Spleen (tissue), 11 donors: ENCODE measurements at regions not wholly inside any gene's neighbourhood (a gene's known extent, or its start where the extent isn't known, plus 50 kb on each side); places are given as distances from the start of the nearest gene placed in this dataset.

Experiments used
- DNase-seq: peaks from one replicate; pipeline ENCODE4 v3.0.0-alpha.2; 2020
- H3K27ac ChIP-seq, 8 donors: fragments of 200-600 bp; sonication (generic) in 7 of 8; 1 replicate in 4 of 8; 2 replicates in 4 of 8; pipeline versions ENCODE4 v1.5.0 to v1.8.0; 2016 to 2021; ENCODE audit warnings: inconsistent platforms in 4 of 8, mild to moderate bottlenecking in 4 of 8, moderate library complexity in 1 of 8
- H3K27me3 ChIP-seq, 7 donors: fragments of 200-600 bp; sonication (generic) in 6 of 7; replicated peaks in 1 of 7; 1 replicate in 4 of 7; 2 replicates in 3 of 7; pipeline versions ENCODE4 v1.5.0 to v1.8.0; 2016 to 2021; ENCODE audit warnings: inconsistent platforms in 3 of 7, mild to moderate bottlenecking in 1 of 7
- H3K36me3 ChIP-seq, 6 donors: fragments of 200-600 bp; sonication (generic) in 5 of 6; 1 replicate in 4 of 6; 2 replicates in 2 of 6; pipeline versions ENCODE4 v1.5.0 to v1.8.0; 2016 to 2021; ENCODE audit warnings: inconsistent platforms in 2 of 6
- H3K4me1 ChIP-seq, 6 donors: fragments of 200-600 bp; sonication (generic) in 5 of 6; 1 replicate in 3 of 6; 2 replicates in 3 of 6; pipeline versions ENCODE4 v1.5.0 to v1.8.0; 2016 to 2021; ENCODE audit warnings: inconsistent platforms in 3 of 6
- H3K4me3 ChIP-seq, 8 donors: fragments of 200-600 bp; sonication (generic) in 7 of 8; 1 replicate in 4 of 8; 2 replicates in 4 of 8; pipeline versions ENCODE4 v1.5.0 to v1.8.0; 2016 to 2021; ENCODE audit warnings: inconsistent platforms in 4 of 8, mild to moderate bottlenecking in 4 of 8, moderate library complexity in 2 of 8
- H3K9me3 ChIP-seq, 8 donors: fragments of 200-600 bp; sonication (generic) in 7 of 8; 1 replicate in 4 of 8; 2 replicates in 4 of 8; pipeline versions ENCODE4 v1.5.0 to v1.8.0; 2016 to 2021; ENCODE audit warnings: inconsistent platforms in 4 of 8
- POLR2A ChIP-seq, 3 donors: fragments of 450-650 bp; IDR thresholded peaks; one replicate each; pipeline ENCODE4 v1.5.1; 2017; ENCODE audit warnings: antibody characterized with exemption in 3 of 3, mild to moderate bottlenecking in 1 of 3
- POLR2AphosphoS5 ChIP-seq, 3 donors: sonication (generic); formaldehyde crosslinking; IDR thresholded peaks; one replicate each; pipeline ENCODE4 v1.5.1; 2017; ENCODE audit warnings: antibody characterized with exemption in 3 of 3
- WGBS, 5 donors: extraction: QIAGEN DNeasy Blood & Tissue Kit in 3 of 5; methylation state at CpG; one replicate each; pipeline versions ENCODE4 v1.1.5 to v1.1.7; 2013 to 2018; 5-methylcytosine and 5-hydroxymethylcytosine counted together
- intact Hi-C: fragments of 100-400 bp; cut with DNase I; formaldehyde crosslinking; loops from one replicate; pipeline ENCODE4 v1.15.0; 2023; ENCODE audit warnings: low total_unique reads
- TF ChIP-seq, protein P1 (sequence below), 11 experiments: fragments of 200-600 bp in 7 of 11; fragments of 450-650 bp in 4 of 11; sonication (generic) in 4 of 11; IDR thresholded peaks in 8 of 11; conservative IDR thresholded peaks in 3 of 11; 1 replicate in 7 of 11; 2 replicates in 4 of 11; pipeline versions ENCODE4 v1.4.0 to v1.8.0; 2016 to 2021; ENCODE audit warnings: antibody characterized with exemption in 11 of 11, inconsistent platforms in 4 of 11, mild to moderate bottlenecking in 1 of 11
- donor health status: healthy with polysubstance abuse.
- donor health status: DM: no; HTN: no; CAD: no; lungs with moderate emphysema.
- donor health status: DM: no; HTN: no; CAD: no.
- donor health status: Bipolar disorder and iron deficiency.
- donor health status: healthy.
- donor health status: DM: no; HTN: no; CAD: no.
- donor health status: DM: yes; HTN: yes; CAD: no.

DNA sequence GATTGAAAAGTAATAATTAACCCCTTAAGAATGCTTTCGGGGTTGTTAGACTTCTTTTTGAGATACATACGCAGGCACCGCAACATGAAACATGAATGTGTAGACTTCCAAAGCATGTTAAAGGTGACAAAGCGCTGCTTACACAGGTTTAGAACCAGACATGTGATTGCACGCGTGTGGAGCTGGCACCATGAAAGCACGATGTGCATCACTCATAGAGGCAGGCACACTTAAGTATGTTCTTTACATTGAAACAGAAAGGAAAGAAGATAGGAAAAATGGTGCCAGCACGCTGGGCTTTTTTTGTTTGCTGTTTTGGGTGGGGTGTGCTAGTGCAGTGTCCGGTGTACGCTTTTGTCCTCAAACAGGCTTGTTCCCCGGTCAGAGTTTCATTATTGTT, 83.6 kb upstream of the PPARA start:
- peak overlapping the region; percentile 84 to 99 (median 98) for H3K27ac ChIP-seq
- intact Hi-C loops: no loop called here
- TF ChIP-seq, protein P1, sequence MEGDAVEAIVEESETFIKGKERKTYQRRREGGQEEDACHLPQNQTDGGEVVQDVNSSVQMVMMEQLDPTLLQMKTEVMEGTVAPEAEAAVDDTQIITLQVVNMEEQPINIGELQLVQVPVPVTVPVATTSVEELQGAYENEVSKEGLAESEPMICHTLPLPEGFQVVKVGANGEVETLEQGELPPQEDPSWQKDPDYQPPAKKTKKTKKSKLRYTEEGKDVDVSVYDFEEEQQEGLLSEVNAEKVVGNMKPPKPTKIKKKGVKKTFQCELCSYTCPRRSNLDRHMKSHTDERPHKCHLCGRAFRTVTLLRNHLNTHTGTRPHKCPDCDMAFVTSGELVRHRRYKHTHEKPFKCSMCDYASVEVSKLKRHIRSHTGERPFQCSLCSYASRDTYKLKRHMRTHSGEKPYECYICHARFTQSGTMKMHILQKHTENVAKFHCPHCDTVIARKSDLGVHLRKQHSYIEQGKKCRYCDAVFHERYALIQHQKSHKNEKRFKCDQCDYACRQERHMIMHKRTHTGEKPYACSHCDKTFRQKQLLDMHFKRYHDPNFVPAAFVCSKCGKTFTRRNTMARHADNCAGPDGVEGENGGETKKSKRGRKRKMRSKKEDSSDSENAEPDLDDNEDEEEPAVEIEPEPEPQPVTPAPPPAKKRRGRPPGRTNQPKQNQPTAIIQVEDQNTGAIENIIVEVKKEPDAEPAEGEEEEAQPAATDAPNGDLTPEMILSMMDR (IDR thresholded peaks at IDR 0.05 in 8 of 11, conservative IDR thresholded peaks at IDR 0.05 in 3 of 11): no peak
- no peak for TF ChIP-seq POLR2A (IDR thresholded peaks at IDR 0.05)
- TF ChIP-seq POLR2AphosphoS5 (IDR thresholded peaks at IDR 0.05): no peak
- peaks cover 2 to 90% (median 83%) of the 10 kb centered on the region in 6 donors for H3K4me1 ChIP-seq
- peaks cover 0 to 3% (median 0%) of the 10 kb centered on the region in 7 donors for H3K27me3 ChIP-seq
- no peaks in the 10 kb centered on the region for H3K9me3 ChIP-seq
- DNase-seq: peak; percentile 33
- peak overlapping the region in 2 of 8 donors; percentile 11 to 43 for H3K4me3 ChIP-seq
- H3K36me3 ChIP-seq: peaks cover 0 to 19% (median 0%) of the 10 kb centered on the region in 6 donors
- WGBS, 5 donors: 46 to 64% (median 55%) methylated on average over 11 of the region's 11 CpGs

DNA sequence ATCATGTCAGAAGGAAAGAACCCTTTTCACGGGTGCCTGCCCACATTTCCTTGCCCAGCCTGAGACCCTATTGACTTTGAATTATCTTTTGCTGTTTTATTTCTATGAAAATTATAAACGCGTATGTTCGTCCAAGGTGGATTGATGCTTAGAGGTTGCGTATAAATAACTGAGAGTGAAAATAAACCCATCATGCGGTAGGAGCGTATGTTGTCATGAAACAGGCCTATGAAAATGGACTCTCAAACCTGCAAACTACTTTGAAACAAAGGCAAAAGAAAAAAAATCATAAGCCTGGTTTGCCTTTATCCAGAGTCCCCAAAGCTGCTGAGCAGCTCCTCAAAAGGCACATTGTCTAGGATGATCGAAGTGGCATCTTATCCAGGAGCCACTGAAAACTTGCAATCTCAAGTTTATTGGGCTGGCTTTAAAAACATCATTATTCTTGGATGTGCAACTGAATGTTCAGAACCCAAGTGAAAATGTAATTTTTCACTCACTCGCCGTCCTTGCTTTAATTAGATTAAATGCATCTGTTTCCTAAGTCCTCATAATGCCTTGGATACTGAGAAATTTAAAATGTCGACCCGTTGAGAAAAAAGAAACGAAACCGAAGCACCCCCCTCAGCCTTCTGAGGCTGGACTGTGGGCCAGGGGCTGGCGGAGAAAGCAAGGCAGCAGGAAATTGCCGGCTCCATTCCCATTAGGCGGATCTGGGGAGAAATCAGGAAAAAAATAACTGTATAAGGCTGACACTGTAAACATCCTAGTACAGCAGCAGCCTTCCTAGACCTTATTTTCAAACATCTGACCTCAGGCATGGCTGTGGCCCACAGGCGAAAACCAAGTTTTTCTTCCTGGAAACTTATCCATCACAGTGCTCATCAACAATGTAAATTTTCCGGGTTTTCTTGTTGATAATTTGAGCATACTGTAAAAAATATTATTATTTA, 82.9 kb upstream of the PPARA start:
- 52 to 66% (median 57%) methylated on average over 19 of the region's 19 CpGs for WGBS, 5 donors
- TF ChIP-seq POLR2AphosphoS5 (IDR thresholded peaks at IDR 0.05): peak in 1 of 3 donors; percentile 43
- no peak for TF ChIP-seq POLR2A (IDR thresholded peaks at IDR 0.05)
- peak; percentile 48 for DNase-seq
- peaks cover 2 to 87% (median 81%) of the 10 kb centered on the region in 6 donors for H3K4me1 ChIP-seq
- no peaks in the 10 kb centered on the region for H3K9me3 ChIP-seq
- intact Hi-C loops: no loop called here
- peak overlapping the region in 3 of 8 donors; percentile 9 to 43 (median 11) for H3K4me3 ChIP-seq
- peaks cover 0 to 11% (median 0%) of the 10 kb centered on the region in 6 donors for H3K36me3 ChIP-seq
- H3K27me3 ChIP-seq: peaks cover 0 to 3% (median 0%) of the 10 kb centered on the region in 7 donors
- peak overlapping the region; percentile 84 to 99 (median 98) for H3K27ac ChIP-seq

DNA sequence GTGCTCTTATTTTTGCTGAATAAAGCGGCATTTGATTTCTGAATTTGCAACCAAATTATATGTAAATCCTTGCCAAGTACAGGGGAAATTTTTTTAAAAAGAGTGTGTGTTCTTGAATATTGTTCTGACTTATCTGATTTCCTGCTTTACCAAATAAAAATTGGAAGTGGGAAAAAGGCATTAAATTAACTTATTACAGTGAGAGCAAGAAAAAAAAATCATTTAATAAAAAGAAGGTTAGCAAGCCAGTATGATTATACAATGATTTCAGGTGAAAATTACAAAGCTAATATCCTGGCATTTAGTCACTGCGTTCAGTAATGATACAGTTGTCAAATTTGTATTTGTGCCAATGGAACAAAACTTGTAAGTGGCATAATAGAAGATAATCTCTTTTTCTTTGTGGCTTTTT, 82.1 kb upstream of the PPARA start:
- Histone ChIP-seq H3K27me3 (peaks cover 0 to 3% (median 0%) of the 10 kb centered on the region in 7 donors), H3K4me3 (no peak overlapping the region), H3K4me1 (peaks cover 2 to 87% (median 81%) of the 10 kb centered on the region in 6 donors), H3K9me3 (no peaks in the 10 kb centered on the region), H3K36me3 (peaks cover 0 to 8% (median 0%) of the 10 kb centered on the region in 6 donors), H3K27ac (peak overlapping the region; percentile 84 to 99 (median 98))
- DNase-seq: no peak
- WGBS, 5 donors: 60 to 72% (median 67%) methylated on average over 2 of the region's 2 CpGs
- intact Hi-C loops: no loop called here
- TF ChIP-seq POLR2AphosphoS5 (IDR thresholded peaks at IDR 0.05) (no peak), POLR2A (IDR thresholded peaks at IDR 0.05) (no peak)
- TF ChIP-seq, protein P1 (IDR thresholded peaks at IDR 0.05 in 8 of 11, conservative IDR thresholded peaks at IDR 0.05 in 3 of 11): no peak

DNA sequence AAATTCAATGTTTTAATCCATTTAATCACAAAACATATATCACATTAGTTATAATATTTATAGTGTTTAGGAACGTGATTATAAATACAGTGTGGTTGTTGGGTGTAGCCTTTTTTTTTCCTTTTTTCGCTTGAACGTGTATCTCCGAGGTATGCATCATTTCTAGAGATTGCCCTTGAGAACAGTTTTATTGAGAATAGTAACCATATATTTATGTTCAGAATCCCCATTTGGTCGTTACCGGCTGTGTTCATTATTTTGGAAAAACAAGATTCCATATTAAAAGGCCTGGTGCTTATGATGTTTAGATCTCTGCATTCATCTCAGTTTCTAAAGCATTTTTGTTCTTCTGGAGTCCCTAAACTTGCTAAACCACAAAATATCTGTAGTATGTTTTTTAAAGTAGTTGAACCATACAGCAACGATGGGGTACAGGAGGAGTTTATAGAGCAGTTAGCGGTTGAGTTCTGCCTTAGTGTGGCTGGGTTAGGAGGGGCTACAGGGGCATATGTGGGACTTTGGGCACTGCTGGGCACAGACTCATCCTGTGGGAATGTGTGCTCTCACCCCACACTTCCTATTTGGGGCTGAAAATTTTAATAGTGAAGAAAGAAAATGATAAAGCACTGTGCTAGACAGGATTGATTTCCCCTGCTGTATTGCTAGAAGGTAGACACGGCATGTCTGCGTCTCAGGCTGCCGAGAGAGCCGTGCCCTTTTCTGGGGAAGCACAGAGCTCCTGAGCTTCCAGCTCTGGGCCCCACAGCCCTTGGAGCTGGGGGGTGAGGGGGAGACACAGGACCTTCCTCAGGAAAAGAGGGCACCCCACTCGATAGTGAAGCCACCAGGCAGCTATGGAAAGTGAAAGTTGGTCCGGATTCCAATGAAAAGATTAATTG, 81.5 kb upstream of the PPARA start:
- DNase-seq: peak; percentile 71
- Histone ChIP-seq H3K27me3 (peaks cover 0 to 3% (median 0%) of the 10 kb centered on the region in 7 donors), H3K27ac (peak overlapping the region; percentile 84 to 99 (median 98)), H3K36me3 (peaks cover 0 to 9% (median 0%) of the 10 kb centered on the region in 6 donors), H3K4me3 (peak overlapping the region in 7 of 8 donors; percentile 74 to 97 (median 83)), H3K9me3 (no peaks in the 10 kb centered on the region), H3K4me1 (peaks cover 2 to 87% (median 81%) of the 10 kb centered on the region in 6 donors)
- TF ChIP-seq POLR2A (IDR thresholded peaks at IDR 0.05) (no peak), POLR2AphosphoS5 (IDR thresholded peaks at IDR 0.05) (no peak)
- TF ChIP-seq, protein P1 (IDR thresholded peaks at IDR 0.05 in 8 of 11, conservative IDR thresholded peaks at IDR 0.05 in 3 of 11): no peak
- intact Hi-C loops: no loop called here
- 22 to 39% (median 28%) methylated on average over 14 of the region's 14 CpGs for WGBS, 5 donors
